ENCODE measurements at regions not wholly inside any gene's neighbourhood (a gene's known extent, or its start where the extent isn't known, plus 50 kb on each side); places are given as distances from the start of the nearest gene placed in this dataset.

DNA sequence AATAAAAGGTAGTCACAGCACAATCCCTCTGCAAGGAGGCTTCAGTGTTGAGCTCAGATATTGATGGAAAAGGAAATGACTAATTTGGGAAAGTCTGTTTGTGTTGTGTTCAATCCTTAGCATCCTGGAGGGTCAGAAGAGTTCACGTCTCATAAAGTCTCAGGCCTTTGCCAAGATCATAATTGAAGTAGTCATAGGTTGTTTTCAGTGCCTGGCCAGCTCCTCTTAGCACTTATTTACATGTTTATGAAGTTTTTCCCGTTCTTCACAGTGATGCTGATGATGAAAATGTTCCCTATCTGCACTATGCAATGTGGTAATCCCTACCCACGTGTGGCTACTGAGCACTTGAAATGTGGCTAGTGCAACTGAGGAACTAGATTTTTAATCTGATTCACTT lies 61.6 kb upstream of the TGFBR2 start:
- TF ChIP-seq, protein P1, sequence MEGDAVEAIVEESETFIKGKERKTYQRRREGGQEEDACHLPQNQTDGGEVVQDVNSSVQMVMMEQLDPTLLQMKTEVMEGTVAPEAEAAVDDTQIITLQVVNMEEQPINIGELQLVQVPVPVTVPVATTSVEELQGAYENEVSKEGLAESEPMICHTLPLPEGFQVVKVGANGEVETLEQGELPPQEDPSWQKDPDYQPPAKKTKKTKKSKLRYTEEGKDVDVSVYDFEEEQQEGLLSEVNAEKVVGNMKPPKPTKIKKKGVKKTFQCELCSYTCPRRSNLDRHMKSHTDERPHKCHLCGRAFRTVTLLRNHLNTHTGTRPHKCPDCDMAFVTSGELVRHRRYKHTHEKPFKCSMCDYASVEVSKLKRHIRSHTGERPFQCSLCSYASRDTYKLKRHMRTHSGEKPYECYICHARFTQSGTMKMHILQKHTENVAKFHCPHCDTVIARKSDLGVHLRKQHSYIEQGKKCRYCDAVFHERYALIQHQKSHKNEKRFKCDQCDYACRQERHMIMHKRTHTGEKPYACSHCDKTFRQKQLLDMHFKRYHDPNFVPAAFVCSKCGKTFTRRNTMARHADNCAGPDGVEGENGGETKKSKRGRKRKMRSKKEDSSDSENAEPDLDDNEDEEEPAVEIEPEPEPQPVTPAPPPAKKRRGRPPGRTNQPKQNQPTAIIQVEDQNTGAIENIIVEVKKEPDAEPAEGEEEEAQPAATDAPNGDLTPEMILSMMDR (conservative IDR thresholded peaks at IDR 0.05; ENCODE audit: low read depth in 2 of 2): no peak
- TF ChIP-seq EZH2phosphoT487 (IDR thresholded peaks at IDR 0.05; ENCODE audit: unreplicated experiment): no peak
- TF ChIP-seq POLR2AphosphoS5 (IDR thresholded peaks at IDR 0.05; ENCODE audit: low read depth): no peak
- no peak for TF ChIP-seq CREB1 (CRISPR knock-in tag; IDR thresholded peaks at IDR 0.05; ENCODE audit: low read depth)
- TF ChIP-seq, protein P2, sequence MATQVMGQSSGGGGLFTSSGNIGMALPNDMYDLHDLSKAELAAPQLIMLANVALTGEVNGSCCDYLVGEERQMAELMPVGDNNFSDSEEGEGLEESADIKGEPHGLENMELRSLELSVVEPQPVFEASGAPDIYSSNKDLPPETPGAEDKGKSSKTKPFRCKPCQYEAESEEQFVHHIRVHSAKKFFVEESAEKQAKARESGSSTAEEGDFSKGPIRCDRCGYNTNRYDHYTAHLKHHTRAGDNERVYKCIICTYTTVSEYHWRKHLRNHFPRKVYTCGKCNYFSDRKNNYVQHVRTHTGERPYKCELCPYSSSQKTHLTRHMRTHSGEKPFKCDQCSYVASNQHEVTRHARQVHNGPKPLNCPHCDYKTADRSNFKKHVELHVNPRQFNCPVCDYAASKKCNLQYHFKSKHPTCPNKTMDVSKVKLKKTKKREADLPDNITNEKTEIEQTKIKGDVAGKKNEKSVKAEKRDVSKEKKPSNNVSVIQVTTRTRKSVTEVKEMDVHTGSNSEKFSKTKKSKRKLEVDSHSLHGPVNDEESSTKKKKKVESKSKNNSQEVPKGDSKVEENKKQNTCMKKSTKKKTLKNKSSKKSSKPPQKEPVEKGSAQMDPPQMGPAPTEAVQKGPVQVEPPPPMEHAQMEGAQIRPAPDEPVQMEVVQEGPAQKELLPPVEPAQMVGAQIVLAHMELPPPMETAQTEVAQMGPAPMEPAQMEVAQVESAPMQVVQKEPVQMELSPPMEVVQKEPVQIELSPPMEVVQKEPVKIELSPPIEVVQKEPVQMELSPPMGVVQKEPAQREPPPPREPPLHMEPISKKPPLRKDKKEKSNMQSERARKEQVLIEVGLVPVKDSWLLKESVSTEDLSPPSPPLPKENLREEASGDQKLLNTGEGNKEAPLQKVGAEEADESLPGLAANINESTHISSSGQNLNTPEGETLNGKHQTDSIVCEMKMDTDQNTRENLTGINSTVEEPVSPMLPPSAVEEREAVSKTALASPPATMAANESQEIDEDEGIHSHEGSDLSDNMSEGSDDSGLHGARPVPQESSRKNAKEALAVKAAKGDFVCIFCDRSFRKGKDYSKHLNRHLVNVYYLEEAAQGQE (IDR thresholded peaks at IDR 0.05; ENCODE audit: unreplicated experiment): no peak
- no peak for TF ChIP-seq JUNB (IDR thresholded peaks at IDR 0.05; ENCODE audit: unreplicated experiment)
- no peak for TF ChIP-seq EZH2 (IDR thresholded peaks at IDR 0.05; ENCODE audit: low read depth, unreplicated experiment)
- no peak for TF ChIP-seq ZNF462 (CRISPR knock-in tag; IDR thresholded peaks at IDR 0.05)
- no peak for TF ChIP-seq STAT1 (IDR thresholded peaks at IDR 0.05; ENCODE audit: unreplicated experiment)
- TF ChIP-seq NANOG (IDR thresholded peaks at IDR 0.05; ENCODE audit: borderline replicate concordance): no peak
- TF ChIP-seq, protein P3, sequence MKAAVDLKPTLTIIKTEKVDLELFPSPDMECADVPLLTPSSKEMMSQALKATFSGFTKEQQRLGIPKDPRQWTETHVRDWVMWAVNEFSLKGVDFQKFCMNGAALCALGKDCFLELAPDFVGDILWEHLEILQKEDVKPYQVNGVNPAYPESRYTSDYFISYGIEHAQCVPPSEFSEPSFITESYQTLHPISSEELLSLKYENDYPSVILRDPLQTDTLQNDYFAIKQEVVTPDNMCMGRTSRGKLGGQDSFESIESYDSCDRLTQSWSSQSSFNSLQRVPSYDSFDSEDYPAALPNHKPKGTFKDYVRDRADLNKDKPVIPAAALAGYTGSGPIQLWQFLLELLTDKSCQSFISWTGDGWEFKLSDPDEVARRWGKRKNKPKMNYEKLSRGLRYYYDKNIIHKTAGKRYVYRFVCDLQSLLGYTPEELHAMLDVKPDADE (IDR thresholded peaks at IDR 0.05): no peak
- no peak for TF ChIP-seq ZNF114 (CRISPR knock-in tag; IDR thresholded peaks at IDR 0.05)
- no peak for TF ChIP-seq ZNF331 (CRISPR knock-in tag; IDR thresholded peaks at IDR 0.05; ENCODE audit: low read depth)

All from GM23338 (cell line).